Fibroblast of skin of left biceps (primary cell): ENCODE measurements at regions not wholly inside any gene's neighbourhood (a gene's known extent, or its start where the extent isn't known, plus 50 kb on each side); places are given as distances from the start of the nearest gene placed in this dataset.
A peak's percentile ranks its signal among the peaks of the same experiment; 100 is the strongest.
"Not testable (repeated sequence)": the region's sequence is repeated elsewhere in the genome, so short reads cannot be mapped to it uniquely, and the experiment has no call there.

Experiments
- DNase-seq, 2 experiments: peaks; one replicate each; pipeline ENCODE4 v3.0.0-alpha.2; 2013; ENCODE audit warnings: low read depth in 2 of 2

GRCh38 chr12:46573347-46573658, 200.7 kb upstream of the SLC38A2 start:
- no peak for DNase-seq

DNA sequence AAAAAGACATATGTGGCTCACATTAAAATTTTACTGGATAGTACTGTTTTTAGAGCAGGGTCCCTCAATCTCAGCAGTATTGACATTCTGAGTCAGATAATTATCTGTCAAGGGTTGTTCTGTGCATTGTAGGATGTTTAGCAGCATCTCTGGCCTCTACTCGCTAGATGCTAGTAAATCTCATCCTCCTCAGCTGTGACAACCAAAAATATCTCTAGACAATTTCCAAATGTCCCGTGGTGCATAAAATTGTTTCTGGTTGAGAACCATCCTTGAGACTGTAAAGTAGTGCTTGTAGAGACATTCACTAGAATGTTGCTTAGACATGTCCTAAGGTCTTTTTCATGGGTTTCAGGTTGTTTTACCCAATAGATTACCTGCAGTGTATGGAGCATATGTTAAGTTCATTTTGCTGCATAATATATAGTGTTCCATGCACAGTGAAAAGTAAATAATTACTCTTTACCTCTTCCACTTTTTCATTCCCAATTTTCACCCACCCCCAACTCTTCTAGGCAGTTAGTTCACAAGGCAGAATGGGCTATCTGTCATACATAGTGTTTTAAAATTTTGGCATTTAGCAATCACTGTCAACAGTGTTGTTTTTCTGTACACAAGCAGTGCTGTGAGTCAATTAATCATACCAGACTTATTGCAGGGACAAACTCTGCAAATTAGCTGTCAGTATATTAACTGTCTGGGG, 200.2 kb upstream of the SLC38A2 start:
- no peak for DNase-seq

DNA sequence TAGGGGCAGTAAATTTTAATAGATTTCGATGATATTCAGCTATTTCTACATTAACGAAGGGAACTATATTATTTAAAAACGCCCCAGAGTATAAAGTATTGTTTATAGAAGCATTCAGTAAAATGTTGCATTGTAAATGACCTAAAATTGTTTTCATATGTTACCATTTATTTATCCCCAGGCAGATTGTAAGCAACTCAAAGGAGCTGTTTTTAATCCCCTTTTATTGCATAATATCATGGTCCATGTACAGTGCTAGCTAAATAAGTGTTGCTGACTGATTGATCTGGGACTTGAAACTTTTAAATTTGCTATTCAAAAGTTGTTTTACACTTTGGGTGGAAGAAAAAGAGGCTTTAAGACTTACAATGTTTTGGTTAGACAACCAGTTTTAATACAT, 199.0 kb upstream of the SLC38A2 start:
- DNase-seq = no peak

DNA sequence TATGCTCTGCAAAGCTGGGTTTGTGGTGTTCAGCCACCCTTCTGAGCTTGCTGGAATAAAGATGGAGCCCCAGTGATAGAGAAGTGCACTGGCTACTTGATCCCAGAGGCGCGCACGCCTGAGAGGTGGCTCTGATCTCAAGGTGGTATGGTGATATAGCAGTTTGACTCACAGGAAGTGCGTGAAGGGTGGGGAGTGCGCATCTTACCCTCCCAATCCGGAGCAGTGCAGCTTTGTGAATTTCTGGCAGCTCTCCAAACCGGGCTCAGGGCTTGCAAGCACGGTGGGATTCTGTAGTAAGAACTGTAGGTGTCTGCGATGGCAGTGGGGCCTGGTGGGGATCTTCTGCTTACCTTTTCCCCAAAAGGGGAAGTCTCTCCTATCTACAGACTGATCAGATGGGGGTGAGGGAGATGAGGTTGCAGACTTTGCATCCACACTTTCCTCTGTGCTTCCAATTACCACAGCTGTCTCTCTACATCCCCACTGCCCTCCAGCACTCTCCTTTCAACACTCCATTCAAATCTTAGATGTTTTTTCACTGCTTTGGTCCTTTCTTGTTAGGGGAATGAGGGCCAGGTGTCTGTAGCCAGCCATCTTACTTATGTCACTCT, 197.4 kb upstream of the SLC38A2 start:
- DNase-seq = no peak

GRCh38 chr12:46567667-46568066, 195.1 kb upstream of the SLC38A2 start:
- no peak for DNase-seq

DNA sequence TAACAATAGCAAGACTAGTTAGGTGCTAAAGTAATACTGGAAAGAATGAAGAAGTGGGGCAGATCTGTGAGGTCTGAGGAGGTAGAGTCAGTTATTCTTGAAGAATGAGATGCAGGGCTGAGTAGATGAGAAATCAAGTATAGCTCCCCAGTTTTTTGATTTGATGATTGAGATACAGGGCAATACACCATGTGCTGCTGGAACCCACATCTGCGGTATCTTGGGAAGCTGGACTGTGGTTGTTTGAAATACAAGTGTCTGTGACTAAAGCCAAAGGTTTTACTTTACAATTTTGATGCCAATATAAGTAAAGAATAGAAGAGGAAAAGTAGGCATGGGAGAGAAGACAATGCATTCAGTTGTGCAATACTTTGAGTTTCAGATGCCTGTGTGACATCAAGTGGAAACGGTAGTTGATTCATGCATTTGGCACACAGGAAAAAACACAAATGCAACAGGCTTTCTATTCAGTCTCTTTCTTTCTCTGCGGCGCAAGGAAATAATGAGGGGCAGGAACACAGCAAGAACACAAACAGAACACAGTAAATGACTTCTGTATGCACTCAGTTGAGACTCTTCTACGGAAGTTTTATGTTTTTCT, 190.2 kb upstream of the SLC38A2 start:
- DNase-seq = no peak

DNA sequence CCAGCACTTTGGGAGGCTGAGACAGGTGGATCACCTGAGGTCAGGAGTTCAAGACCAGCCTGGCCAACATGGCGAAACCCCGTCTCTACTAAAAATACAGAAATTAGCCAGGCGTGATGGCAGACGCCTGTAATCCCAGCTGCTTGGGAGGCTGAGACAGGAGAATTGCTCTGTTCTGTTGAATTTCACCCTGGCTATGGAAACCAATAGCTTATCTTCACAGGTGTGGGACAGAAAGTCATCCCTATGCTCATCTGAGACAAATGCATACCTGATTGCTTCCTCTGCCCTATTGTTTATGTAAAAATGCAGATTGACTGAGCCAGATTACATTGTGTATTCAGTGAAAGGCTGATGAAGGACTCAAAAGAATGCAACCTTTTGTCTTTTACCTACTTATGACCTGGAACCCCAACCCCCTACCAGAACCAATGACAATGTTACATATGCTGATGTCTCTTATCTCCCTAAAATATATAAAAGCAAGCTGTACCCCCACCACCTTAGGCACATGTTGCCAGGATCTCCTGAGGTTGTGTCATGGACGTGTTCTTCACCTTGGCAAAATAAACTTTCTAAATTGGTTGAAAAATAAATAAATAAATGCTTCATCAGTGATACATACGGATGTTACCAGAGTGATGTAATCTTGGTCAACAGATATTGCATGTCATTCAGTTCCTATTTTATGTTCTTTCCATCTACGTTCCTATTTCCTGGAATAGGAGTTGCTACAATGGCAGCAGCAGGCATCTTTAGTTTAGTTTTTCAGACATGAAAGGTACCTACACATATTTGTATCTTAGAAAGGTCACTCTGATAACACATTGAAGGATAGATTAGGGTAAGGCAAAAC, 189.4 kb upstream of the SLC38A2 start:
- DNase-seq = not testable (repeated sequence)

DNA sequence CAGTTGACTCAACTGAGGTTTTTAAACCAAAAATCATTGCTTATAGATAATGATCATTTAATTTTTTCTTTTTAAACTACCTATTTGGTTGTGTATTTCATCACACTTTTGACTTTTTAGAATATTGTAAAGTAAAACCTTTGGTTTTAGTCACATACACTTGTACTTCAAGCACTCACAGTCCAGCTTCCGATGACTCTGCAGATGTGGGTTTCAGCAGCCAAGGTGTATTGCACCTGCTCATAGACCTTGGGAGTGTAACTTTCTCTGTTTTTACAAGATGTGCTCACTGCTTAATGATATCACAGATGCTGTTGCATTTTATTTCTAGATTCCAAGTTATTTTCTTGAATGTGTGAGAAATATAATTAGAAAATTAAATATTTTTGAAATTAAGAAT, 188.3 kb upstream of the SLC38A2 start:
- DNase-seq = no peak

DNA sequence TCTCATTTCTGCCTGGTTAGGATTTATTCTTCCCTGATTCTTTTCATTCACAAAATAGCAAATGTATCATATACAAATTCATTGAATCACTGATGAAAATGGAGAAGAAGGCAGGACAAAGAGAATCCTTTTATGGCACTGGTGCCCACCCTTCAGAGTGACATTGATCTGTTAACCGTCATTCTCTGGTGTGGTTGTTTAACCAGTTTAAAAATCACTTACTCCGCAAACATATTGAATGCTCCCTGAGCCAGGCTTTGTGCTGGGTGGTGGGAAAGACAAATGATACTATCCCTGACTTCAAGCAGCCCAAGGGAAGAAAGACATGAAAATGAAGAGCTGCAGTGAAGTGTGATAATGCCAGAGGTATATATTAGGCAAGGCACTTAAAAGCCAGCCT, 187.5 kb upstream of the SLC38A2 start:
- DNase-seq = no peak

DNA sequence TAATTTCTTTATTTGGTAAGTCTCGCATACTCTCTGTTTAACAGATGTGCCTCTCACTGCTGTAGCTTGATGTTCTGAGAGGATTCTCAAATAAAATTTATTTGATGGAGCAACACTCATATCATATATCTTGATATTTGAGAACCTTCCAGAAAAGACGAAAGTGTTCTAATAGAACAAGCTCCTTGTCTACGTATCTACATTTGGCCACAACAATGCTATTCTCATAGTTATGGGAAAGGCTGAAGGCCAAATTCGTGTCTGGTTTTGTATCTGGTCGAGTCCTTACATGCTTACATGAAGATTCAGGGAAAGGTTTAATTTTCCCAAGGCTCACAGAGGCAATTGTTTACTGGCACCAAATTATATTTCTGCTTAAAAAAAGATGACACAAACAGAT, 186.7 kb upstream of the SLC38A2 start:
- peak; percentile 85 to 88 for DNase-seq

DNA sequence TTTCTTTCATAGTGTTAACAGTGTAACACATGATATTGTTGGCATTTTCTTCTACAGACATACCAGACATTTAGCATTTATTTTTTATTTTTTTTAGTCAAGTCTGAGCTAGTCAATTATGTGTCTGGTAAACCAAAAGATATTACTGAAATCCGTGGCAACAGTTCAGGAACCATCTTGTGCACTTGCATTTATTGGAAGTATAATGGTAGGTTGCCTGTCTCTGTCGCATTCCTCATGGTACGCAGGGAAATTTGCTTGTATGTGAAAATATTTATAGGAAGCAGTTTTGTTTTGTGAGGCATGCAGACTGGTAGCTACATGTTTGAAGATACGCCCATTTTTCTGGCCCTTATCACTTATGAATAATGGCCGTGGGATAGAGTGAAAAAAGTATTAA, 186.1 kb upstream of the SLC38A2 start:
- DNase-seq = no peak

DNA sequence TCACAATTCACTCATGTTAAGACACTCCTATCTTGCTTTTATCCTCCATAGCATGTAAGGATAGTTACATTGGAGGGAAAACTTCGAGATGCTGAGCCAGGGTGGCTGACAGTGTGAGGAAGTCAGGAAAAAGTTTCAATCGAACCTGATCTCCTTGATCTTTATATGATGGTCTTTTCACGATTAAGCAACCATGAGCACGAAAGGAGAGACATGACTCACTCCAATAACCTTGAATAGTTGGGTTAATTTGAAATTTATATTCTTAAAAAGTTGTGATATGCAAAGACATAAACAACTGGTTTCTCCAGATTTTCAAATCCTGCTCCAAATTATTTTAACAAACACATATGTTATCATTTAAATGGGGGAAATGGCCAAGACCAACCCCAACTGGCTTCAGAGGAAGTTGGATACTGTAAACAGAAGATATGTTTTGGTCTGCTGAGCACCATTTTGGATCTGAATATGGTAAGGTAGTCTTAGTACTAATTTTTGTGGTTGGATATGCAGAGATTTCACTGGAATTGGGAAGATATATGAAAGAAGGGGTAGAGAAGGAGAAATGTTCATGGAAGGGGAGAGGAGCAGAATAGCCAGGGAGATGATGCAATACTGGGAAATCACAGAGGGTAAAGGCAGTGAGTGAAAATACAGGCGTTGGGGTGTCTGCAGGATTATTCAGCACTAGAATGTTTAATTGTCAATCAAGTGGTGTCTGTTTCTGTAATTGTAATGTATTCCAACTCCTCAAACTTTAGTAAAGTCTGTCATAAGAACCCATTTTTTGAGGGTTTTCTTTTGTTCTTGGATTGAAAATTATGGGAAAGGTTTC, 185.2 kb upstream of the SLC38A2 start:
- no peak for DNase-seq

GRCh38 chr12:46556819-46557524, 184.4 kb upstream of the SLC38A2 start:
- no peak for DNase-seq

GRCh38 chr12:46556105-46556559, 183.6 kb upstream of the SLC38A2 start:
- peak; percentile 92 to 94 for DNase-seq

DNA sequence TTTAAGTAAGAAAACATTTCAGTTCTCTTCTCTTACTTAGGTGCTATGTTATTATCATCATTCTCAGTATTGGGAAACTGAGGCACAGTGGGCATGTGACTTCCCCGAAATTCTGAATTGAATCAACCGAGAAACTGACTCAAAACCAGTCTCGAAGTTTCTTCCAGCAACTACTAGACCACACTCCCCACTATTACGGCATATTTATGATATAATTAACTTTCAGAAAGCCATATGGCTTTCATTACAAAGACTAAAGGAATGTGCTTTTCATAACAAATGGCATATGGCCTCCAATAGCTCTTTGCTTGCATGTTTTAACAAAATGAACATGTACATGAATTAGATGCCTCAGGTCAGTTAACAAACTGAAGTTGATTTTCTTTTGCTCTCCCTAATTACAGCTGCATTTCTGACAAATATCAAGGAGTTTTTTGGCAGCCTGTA, 182.9 kb upstream of the SLC38A2 start:
- peak; percentile 82 to 84 for DNase-seq

DNA sequence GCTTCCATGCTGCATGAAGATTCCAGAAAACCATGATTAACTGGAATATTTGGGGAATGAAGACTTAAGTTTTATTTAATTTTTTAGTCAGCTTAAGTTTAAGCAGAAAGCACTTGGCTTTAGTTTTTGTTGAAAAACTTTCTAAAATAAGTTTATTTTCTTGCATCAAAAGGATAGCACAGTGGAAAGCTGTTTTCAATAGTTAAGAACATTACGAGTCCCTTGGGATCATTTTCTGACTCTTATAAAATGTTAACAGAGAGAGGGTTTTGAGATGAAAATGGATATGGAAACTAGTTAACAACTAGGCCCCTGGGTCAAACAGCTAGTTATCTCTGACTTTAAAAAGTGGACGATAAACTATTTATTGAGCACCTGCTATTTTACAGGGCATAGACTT, 181.9 kb upstream of the SLC38A2 start:
- DNase-seq = no peak

GRCh38 chr12:46553911-46554310, 181.3 kb upstream of the SLC38A2 start:
- peak in 1 of 2 experiments; percentile 85 for DNase-seq

- no peak for DNase-seq
These were observed 180.7 kb upstream of the SLC38A2 start for GRCh38 chr12:46553266-46553665.

DNA sequence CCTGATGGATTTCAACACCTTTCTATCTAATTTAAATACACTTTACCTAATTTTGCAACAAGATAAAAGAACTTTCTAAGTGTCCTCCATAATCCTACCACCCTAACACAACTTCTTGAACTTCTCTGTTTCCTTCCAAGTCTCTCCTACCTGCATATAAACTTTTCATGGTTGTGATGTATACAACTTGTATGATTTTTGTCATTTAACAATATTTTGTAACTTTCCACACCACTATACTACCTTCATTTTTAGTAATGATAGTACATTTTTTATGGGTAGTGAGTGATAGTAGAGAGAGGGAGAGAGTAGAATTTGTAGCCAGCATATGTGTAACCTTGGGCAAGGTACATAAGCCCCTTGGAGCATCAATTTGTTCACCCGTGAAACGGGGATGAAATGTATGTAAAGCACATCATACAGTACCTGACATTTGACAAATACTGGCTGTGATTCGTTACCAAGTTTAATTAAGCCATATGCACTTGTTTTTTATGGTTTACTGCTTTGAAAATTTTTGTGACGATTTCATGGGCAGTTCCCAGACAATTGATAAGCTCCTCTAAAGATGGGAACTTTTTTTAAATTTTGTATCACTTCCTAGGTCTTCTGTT, 177.8 kb upstream of the SLC38A2 start:
- DNase-seq = no peak

DNA sequence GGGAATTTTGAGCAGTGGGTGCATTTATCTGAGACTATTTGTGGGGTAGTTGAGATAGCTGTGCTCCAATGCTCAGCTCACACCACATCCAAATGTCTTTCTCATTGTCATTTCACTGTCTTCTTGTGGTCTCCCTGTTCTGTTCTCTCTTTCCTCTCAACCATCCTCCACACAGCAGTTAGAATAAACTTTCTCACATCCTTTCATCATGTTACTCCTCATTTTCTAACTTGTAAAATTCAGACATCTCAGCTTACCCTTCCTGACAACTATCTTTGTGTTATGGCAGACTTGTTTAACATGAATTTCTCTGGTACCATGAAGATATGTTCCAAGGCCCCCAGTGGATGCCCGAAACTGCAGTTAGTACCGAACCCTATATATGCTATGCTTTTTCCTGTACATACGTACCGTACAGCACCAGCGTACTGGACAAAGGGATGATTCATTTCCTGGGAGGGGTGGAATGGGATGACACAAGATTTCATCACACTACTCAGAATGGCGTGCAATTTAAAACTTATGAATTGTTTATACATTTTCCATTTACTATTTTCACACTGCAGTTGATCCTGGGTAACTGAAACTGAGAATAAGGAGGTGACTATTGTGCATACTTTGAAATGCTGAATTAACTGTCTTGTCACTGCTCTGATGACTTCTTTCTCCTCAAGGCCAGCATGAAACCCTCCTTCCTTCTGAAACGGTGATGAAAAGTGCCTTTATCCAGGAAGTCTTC, 177.1 kb upstream of the SLC38A2 start:
- peak; percentile 83 to 84 for DNase-seq
